DOHH2 (cell line): ENCODE measurements at regions not wholly inside any gene's neighbourhood (a gene's known extent, or its start where the extent isn't known, plus 50 kb on each side); places are given as distances from the start of the nearest gene placed in this dataset.

Source experiments
- CTCF ChIP-seq: fragments of 200-600 bp; sonication (generic); IDR thresholded peaks from one replicate; pipeline ENCODE4 v1.5.1; 2014; ENCODE audit warnings: antibody characterized with exemption, mild to moderate bottlenecking, low read depth, low read length; ENCODE audit not compliant: poor library complexity, severe bottlenecking
- EZH2phosphoT487 ChIP-seq: fragments of 200-600 bp; sonication (generic); IDR thresholded peaks from 2 replicates; pipeline ENCODE4 v1.6.1; 2017; ENCODE audit warnings: borderline replicate concordance, mild to moderate bottlenecking, antibody characterized with exemption, low read length, moderate library complexity, mixed read lengths

GRCh38 chr3:135440233-135440632, 525.3 kb upstream of the PPP2R3A start:
- TF ChIP-seq CTCF (no peak), EZH2phosphoT487 (no peak)
